Ureter (tissue), 1 donor: ENCODE measurements at regions not wholly inside any gene's neighbourhood (a gene's known extent, or its start where the extent isn't known, plus 50 kb on each side); places are given as distances from the start of the nearest gene placed in this dataset.
"Not testable (repeated sequence)": the region's sequence is repeated elsewhere in the genome, so short reads cannot be mapped to it uniquely, and the experiment has no call there.

ENCODE experiments used
- DNase-seq: peaks from one replicate; pipeline ENCODE4 v3.0.0-alpha.2; 2020; ENCODE audit warnings: low spot score
- donor health status: DM: yes; HTN: yes; CAD: no.

GRCh38 chr5:92560698-92561401 is 1020.2 kb downstream of the NR2F1-AS1 start:
- DNase-seq, result no peak

- no peak for DNase-seq
Measured at GRCh38 chr5:92559781-92560180, 1021.2 kb downstream of the NR2F1-AS1 start.

- no peak for DNase-seq
Measured at GRCh38 chr5:92559331-92559730, 1021.7 kb downstream of the NR2F1-AS1 start.

GRCh38 chr5:92556747-92557146 is 1024.3 kb downstream of the NR2F1-AS1 start:
- no peak for DNase-seq

GRCh38 chr5:92554447-92555085 is 1026.5 kb downstream of the NR2F1-AS1 start:
- DNase-seq, result no peak

GRCh38 chr5:92553326-92553725 is 1027.7 kb downstream of the NR2F1-AS1 start:
- no peak for DNase-seq

- no peak for DNase-seq
Measured at GRCh38 chr5:92552206-92553160, 1028.5 kb downstream of the NR2F1-AS1 start.

DNA sequence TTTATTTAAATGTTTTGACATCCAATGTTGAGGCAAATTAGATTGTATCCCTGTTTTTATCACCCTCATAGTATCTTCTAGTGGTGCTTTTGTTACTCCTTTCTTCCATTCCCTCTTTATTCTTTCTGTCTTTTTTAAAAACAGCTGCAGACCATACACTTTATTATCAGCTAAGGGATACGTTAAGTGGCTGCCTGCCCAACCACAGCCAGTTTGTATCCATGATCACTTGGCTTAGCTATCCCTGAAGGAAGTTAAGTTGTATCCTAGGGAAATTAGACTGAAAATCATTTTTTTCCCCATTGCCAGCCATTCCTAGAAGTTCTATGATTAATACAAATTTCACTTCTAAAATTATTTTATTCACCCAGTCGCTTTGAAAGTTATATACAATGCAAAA is 1032.7 kb downstream of the NR2F1-AS1 start:
- no peak for DNase-seq

- no peak for DNase-seq
Measured at GRCh38 chr5:92544596-92544995, 1036.4 kb downstream of the NR2F1-AS1 start.

DNA sequence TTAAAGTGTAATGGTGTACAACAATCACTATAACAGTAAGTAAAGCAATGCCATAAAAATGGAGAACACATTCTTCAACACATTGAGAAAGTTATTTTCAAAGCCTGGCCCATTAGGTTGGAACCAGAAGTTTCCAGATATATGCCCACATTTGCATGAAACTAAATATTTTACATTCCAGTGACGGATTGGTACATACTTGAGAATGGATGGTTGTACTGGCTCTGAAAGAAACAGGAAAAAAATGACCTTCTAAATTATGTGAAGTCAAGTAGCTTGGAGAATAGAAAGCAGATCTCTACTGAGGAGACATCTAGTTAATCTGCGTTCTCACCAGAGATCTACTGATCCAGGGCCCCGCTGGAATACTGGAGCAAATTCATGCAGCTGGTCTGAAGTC is 1037.0 kb downstream of the NR2F1-AS1 start:
- DNase-seq, result no peak

DNA sequence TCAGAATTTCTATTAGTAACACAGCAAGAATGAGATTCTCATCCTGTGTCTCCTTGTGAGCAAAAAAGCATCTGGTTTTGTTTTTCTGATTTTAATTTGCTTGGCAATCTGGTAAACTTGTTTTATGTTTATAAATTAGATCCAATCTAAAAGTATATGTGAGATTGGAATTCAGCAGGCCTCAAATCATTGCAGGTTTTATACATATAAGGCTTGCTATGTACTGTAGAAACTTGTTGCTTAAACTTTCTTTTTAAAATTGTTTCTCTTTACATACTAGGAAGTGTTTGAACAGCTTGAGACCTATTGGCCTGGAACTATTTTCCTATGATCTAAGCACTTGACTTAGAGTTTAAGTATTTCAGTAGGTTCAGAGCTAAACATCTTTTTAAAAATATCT is 1037.8 kb downstream of the NR2F1-AS1 start:
- DNase-seq, result no peak

- DNase-seq, result not testable (repeated sequence)
Measured at GRCh38 chr5:92542017-92542416, 1039.0 kb downstream of the NR2F1-AS1 start.

DNA sequence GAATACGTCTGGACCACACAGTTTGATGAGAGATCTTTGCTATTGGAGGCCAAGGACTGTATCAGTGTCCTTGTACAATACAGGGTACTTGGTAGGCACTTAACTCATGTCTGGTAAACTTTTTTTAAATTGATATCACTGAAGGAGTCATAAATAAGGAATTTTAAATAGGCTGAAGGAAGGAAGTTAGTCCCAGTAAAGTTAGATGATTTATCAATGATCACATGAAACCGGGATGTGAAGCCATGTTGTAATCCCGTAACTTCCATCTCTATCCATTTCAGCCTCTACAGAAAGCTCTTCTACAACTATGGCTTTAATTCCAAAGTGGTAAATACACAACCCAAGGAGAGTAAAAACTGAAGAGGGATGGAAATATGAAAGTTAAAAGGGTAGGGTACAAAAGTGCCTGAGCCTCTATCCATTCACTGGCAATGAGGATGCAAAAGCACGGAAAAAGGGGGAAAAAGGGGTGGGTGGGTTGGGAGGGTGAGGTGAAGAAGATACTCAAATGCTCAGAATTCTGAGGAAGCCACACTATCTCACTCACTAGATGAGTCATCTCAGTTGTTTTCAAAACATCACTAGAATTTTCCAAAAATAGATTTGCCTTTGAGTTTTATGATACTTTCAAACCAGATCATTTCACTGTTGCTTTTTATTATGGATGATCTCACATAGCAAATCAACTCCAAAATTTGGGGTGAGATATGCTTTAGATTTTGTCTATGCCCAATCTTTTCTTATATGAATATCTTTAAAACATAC is 1053.5 kb downstream of the NR2F1-AS1 start:
- DNase-seq, result no peak

DNA sequence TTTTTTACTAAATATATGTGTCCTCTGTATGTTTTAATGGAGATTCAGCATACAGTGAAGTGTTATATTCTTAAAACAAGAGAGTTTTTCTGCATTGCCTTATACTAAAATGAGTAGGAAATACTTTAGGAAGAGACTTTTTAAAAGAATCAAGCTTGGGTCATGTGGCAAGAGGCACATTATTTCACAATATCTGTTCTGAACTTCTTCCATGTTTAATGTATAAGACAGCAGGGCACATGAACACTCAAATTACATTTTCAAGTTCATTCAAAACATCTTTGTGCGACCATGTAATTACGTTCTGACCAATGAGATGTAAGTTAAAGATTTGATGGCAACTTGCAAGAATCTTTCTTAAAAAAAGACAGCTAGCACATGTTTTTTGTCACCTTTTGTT is 1055.9 kb downstream of the NR2F1-AS1 start:
- DNase-seq, result no peak

GRCh38 chr5:92519811-92520632 is 1061.0 kb downstream of the NR2F1-AS1 start:
- DNase-seq, result no peak

- DNase-seq, result no peak
Measured at GRCh38 chr5:92518318-92518904, 1062.6 kb downstream of the NR2F1-AS1 start.

DNA sequence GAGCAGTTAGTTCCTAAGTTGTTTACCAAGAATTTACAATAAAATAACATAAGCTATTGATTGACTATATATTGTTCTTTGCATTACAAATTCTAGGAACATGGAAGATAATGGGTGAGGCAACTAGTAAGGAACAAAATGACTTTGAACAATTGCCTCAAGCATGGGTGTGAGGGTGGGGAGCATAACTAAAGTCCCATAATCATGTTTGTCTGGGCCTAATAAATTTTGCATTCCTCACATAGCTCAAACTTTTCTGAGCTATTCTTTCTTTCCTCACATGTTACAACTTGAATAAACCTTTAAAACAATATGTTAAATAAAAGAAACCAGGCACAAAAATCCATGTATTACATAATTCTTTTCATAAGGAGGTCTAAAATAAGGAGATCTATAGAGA is 1066.1 kb downstream of the NR2F1-AS1 start:
- no peak for DNase-seq

DNA sequence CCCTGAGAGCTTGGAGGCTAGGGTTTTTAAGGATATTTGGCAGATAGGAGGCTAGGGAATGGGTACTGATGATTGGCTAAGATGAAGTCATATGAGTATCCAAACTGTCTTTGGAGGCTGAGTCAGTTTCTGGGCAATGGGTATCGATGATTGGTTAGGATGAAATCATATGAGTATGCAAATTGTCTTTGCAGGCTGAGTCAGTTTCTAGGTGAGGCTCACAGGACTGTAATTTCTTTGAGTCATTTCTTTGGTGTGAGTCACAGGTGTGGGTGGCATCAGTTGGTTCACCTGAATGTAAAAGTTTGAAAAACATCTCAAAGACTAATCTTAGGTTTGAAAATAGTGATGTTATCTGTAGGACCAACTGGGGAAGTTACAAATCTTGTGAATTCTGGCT is 1068.0 kb downstream of the NR2F1-AS1 start:
- DNase-seq, result no peak

- no peak for DNase-seq
Measured at GRCh38 chr5:92508271-92508670, 1072.7 kb downstream of the NR2F1-AS1 start.

DNA sequence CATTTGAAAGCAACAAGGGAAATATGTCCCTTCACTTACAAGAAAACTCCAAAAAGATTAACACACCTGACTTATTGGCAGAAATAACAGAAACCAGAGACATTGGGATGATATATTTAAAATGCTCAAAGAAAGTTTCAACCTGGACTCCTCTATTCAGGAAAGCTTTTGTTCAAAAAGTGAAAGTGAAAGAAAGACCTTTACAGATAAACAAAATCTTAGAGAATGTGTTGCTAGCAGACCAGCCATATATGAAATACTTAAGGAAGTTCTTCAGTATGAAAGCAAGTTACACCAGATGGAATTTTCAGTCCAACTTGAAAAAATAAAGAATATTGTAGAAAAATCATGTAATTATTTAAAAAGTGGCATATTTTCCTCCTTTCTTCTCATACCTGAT is 1075.1 kb downstream of the NR2F1-AS1 start:
- no peak for DNase-seq
